Keratinocyte (primary cell): ENCODE measurements at regions not wholly inside any gene's neighbourhood (a gene's known extent, or its start where the extent isn't known, plus 50 kb on each side); places are given as distances from the start of the nearest gene placed in this dataset.

ENCODE experiments used
- DNase-seq: peaks from one replicate; pipeline ENCODE4 v3.0.0-alpha.2; 2011; ENCODE audit warnings: low read depth, missing footprints, low spot score
- FAIRE-seq: peaks from 2 replicates; lab custom pipeline; 2011; peaks lifted over from hg19 to GRCh38; lab: Jason Lieb, UNC
- H2AFZ ChIP-seq: 2 replicates; pipeline ENCODE4 v1.6.0; 2012; ENCODE audit warnings: low read length, control low read depth, inconsistent platforms; ENCODE audit not compliant: control insufficient read depth
- H3K27ac ChIP-seq: 2 replicates; pipeline ENCODE4 v1.5.1; 2011; ENCODE audit warnings: low read length; ENCODE audit not compliant: control insufficient read depth, insufficient read depth
- H3K27me3 ChIP-seq: 3 replicates; pipeline ENCODE4 v1.6.0; 2011; ENCODE audit warnings: low read length; ENCODE audit not compliant: control insufficient read depth, insufficient read depth; ENCODE audit errors: extremely low read depth
- H3K36me3 ChIP-seq, 2 experiments: 2 replicates in 1 of 2; 3 replicates in 1 of 2; pipeline ENCODE4 v1.5.1; 2011; ENCODE audit warnings: low read length in 2 of 2, mild to moderate bottlenecking in 1 of 2; ENCODE audit not compliant: control insufficient read depth in 2 of 2, insufficient read depth in 2 of 2; ENCODE audit errors: extremely low read depth in 1 of 2
- H3K4me1 ChIP-seq: 3 replicates; pipeline ENCODE4 v1.5.1; 2011; ENCODE audit warnings: low read length; ENCODE audit not compliant: control insufficient read depth, insufficient read depth; ENCODE audit errors: extremely low read depth
- H3K4me2 ChIP-seq: 3 replicates; pipeline ENCODE4 v1.6.0; 2011; ENCODE audit warnings: low read depth, low read length; ENCODE audit not compliant: control insufficient read depth, insufficient read depth; ENCODE audit errors: extremely low read depth
- H3K4me3 ChIP-seq, 3 experiments: fragments of 200-600 bp in 1 of 3; sonication (generic) in 1 of 3; 2 replicates in 2 of 3; 3 replicates in 1 of 3; pipeline ENCODE4 v1.5.1; 2011 to 2016; ENCODE audit warnings: low read length in 3 of 3, mild to moderate bottlenecking in 3 of 3, control low read depth in 2 of 3, inconsistent platforms in 1 of 3, low read depth in 1 of 3, mixed read lengths in 1 of 3, mixed run types in 1 of 3, moderate library complexity in 1 of 3; ENCODE audit not compliant: control insufficient read depth in 2 of 3, insufficient read depth in 2 of 3; ENCODE audit errors: extremely low read depth in 1 of 3
- H3K79me2 ChIP-seq: 2 replicates; pipeline ENCODE4 v1.6.0; 2012; ENCODE audit warnings: low read length; ENCODE audit not compliant: control insufficient read depth, insufficient read depth
- H3K9ac ChIP-seq: 3 replicates; pipeline ENCODE4 v1.6.0; 2011; ENCODE audit warnings: low read length; ENCODE audit not compliant: control insufficient read depth, insufficient read depth; ENCODE audit errors: extremely low read depth
- H3K9me1 ChIP-seq: 3 replicates; pipeline ENCODE4 v1.6.0; 2011; ENCODE audit warnings: low read length; ENCODE audit not compliant: control insufficient read depth, insufficient read depth; ENCODE audit errors: extremely low read depth
- H3K9me3 ChIP-seq: 2 replicates; pipeline ENCODE4 v1.5.1; 2012; ENCODE audit warnings: low read depth, low read length; ENCODE audit not compliant: control insufficient read depth
- H4K20me1 ChIP-seq: 3 replicates; pipeline ENCODE4 v1.6.0; 2011; ENCODE audit warnings: low read length; ENCODE audit not compliant: control insufficient read depth, insufficient read depth; ENCODE audit errors: extremely low read depth
- CTCF ChIP-seq, 3 experiments: IDR thresholded peaks in 1 of 3; conservative IDR thresholded peaks in 1 of 3; optimal IDR thresholded peaks in 1 of 3; 2 replicates in 2 of 3; 3 replicates in 1 of 3; pipeline versions ENCODE3 to v1.5.1; 2011; ENCODE audit warnings: low read length in 3 of 3, mild to moderate bottlenecking in 3 of 3, moderate library complexity in 2 of 3, control low read depth in 1 of 3, inconsistent platforms in 1 of 3; ENCODE audit not compliant: insufficient read depth in 2 of 3; ENCODE audit errors: extremely low read depth in 1 of 3
- EZH2 ChIP-seq: IDR thresholded peaks from one replicate; pipeline ENCODE4 v1.6.1; 2012; ENCODE audit warnings: inconsistent platforms, mild to moderate bottlenecking, low read length, moderate library complexity
- dilution Hi-C: fragments of 300-500 bp; cut with MboI; formaldehyde crosslinking; loops from one replicate; pipeline ENCODE4 v1.7.0; 2020; ENCODE audit warnings: low sequenced_read_pairs; ENCODE audit not compliant: extremely low pct_ligation_motif_present

GRCh38 chr3:115450036-115450435 lies 173.3 kb upstream of the GAP43 start:
- Histone ChIP-seq H3K4me1 (no peaks in the 10 kb centered on the region), H3K4me3 (no peak overlapping the region), H3K4me2 (no peak overlapping the region), H3K79me2 (no peaks in the 10 kb centered on the region), H3K27me3 (no peaks in the 10 kb centered on the region), H3K9ac (no peak overlapping the region), H2AFZ (no peak overlapping the region), H4K20me1 (no peaks in the 10 kb centered on the region), H3K9me1 (no peaks in the 10 kb centered on the region), H3K36me3 (no peaks in the 10 kb centered on the region), H3K27ac (no peak overlapping the region), H3K9me3 (no peaks in the 10 kb centered on the region)
- TF ChIP-seq CTCF (optimal IDR thresholded peaks at IDR 0.05 in 1 of 3, IDR thresholded peaks at IDR 0.05 in 1 of 3, conservative IDR thresholded peaks at IDR 0.05 in 1 of 3; ENCODE audit: extremely low read depth in 1 of 3, insufficient read depth in 2 of 3, low read length in 3 of 3), result no peak
- no peak for TF ChIP-seq EZH2
- FAIRE-seq (no peak), DNase-seq (no peak)
- dilution Hi-C loops, result no loop called here

GRCh38 chr3:115464036-115464435 lies 159.3 kb upstream of the GAP43 start:
- H3K9me1 ChIP-seq, result no peaks in the 10 kb centered on the region
- FAIRE-seq, result no peak

More at GRCh38 chr3:115464036-115464435, 159.3 kb upstream of the GAP43 start:
- H3K79me2 ChIP-seq, result no peaks in the 10 kb centered on the region
- no peak overlapping the region for H3K4me2 ChIP-seq
- no peaks in the 10 kb centered on the region for H3K36me3 ChIP-seq
- H3K9me3 ChIP-seq, result no peaks in the 10 kb centered on the region
- H2AFZ ChIP-seq, result no peak overlapping the region
- dilution Hi-C loops, result no loop called here
- H4K20me1 ChIP-seq, result no peaks in the 10 kb centered on the region
- H3K9ac ChIP-seq, result no peak overlapping the region
- H3K4me1 ChIP-seq, result no peaks in the 10 kb centered on the region
- no peaks in the 10 kb centered on the region for H3K27me3 ChIP-seq
- no peak for TF ChIP-seq EZH2
- no peak for TF ChIP-seq CTCF (optimal IDR thresholded peaks at IDR 0.05 in 1 of 3, IDR thresholded peaks at IDR 0.05 in 1 of 3, conservative IDR thresholded peaks at IDR 0.05 in 1 of 3; ENCODE audit: extremely low read depth in 1 of 3, insufficient read depth in 2 of 3, low read length in 3 of 3)
- H3K4me3 ChIP-seq, result no peak overlapping the region
- no peak for DNase-seq
- no peak overlapping the region for H3K27ac ChIP-seq
